H1 (cell line): ENCODE measurements at regions not wholly inside any gene's neighbourhood (a gene's known extent, or its start where the extent isn't known, plus 50 kb on each side); places are given as distances from the start of the nearest gene placed in this dataset.

Experiments
- CTCF ChIA-PET: fragments of 300-600 bp; sonication (Branson Sonifier 250); formaldehyde crosslinking; loops from one replicate; lab custom pipeline; 2021; ENCODE audit not compliant: partially characterized antibody; lab: Charles Lee
- POLR2A ChIA-PET: fragments of 300-600 bp; sonication (Branson Sonifier 250); formaldehyde crosslinking; loops from one replicate; lab custom pipeline; 2021; ENCODE audit warnings: inconsistent platforms; ENCODE audit not compliant: partially characterized antibody; lab: Charles Lee
- DNase-seq, 2 experiments: peaks; one replicate each; pipeline versions ENCODE4 v3.0.0 to v3.0.0-alpha.2; 2010 to 2022; ENCODE audit warnings: low spot score in 2 of 2, low read depth in 1 of 2, mixed read lengths in 1 of 2
- FAIRE-seq: peaks from 2 replicates; lab custom pipeline; 2011; peaks lifted over from hg19 to GRCh38; lab: Jason Lieb, UNC
- H2AFZ ChIP-seq: 2 replicates; pipeline ENCODE4 v1.8.1; 2012; ENCODE audit warnings: low read length, inconsistent platforms
- H2AK5ac ChIP-seq: 2 replicates; pipeline ENCODE4 v1.6.1; 2013; ENCODE audit warnings: low read depth, low read length
- H2BK120ac ChIP-seq: replicated peaks from 2 replicates; pipeline ENCODE3; 2013; ENCODE audit warnings: low read depth, low read length, inconsistent platforms
- H2BK12ac ChIP-seq: 2 replicates; pipeline ENCODE4 v1.6.1; 2013; ENCODE audit warnings: low read depth, low read length
- H2BK15ac ChIP-seq: 2 replicates; pipeline ENCODE4 v1.6.1; 2013; ENCODE audit warnings: low read length
- H2BK20ac ChIP-seq: 2 replicates; pipeline ENCODE4 v1.6.1; 2013; ENCODE audit warnings: low read length
- H2BK5ac ChIP-seq: 2 replicates; pipeline ENCODE4 v1.6.1; 2013; ENCODE audit warnings: low read depth, low read length
- H3K14ac ChIP-seq: 2 replicates; pipeline ENCODE4 v1.6.1; 2013; ENCODE audit warnings: inconsistent platforms; ENCODE audit not compliant: insufficient read length
- H3K18ac ChIP-seq: 2 replicates; pipeline ENCODE4 v1.6.1; 2013; ENCODE audit warnings: low read length; ENCODE audit errors: extremely low read depth
- H3K23ac ChIP-seq: 2 replicates; pipeline ENCODE4 v1.6.1; 2013; ENCODE audit warnings: inconsistent platforms; ENCODE audit not compliant: insufficient read length
- H3K23me2 ChIP-seq: 2 replicates; pipeline ENCODE4 v1.6.1; 2013; ENCODE audit warnings: low read depth, low read length
- H3K27ac ChIP-seq: 2 replicates; pipeline ENCODE4 v1.6.1; 2011; ENCODE audit warnings: low read depth, low read length, inconsistent platforms
- H3K27me3 ChIP-seq, 4 experiments: replicated peaks in 1 of 4; 1 replicate in 1 of 4; 2 replicates in 3 of 4; pipeline versions ENCODE4 v1.6.1 to v1.8.1; 2011 to 2013; ENCODE audit warnings: low read length in 3 of 4, mild to moderate bottlenecking in 3 of 4, inconsistent platforms in 2 of 4, mixed read lengths in 2 of 4, moderate library complexity in 1 of 4; ENCODE audit not compliant: control insufficient read depth in 3 of 4, insufficient read depth in 3 of 4; ENCODE audit errors: extremely low read depth in 1 of 4
- H3K36me3 ChIP-seq, 4 experiments: 2 replicates each; pipeline versions ENCODE4 v1.6.1 to v1.8.1; 2011 to 2013; ENCODE audit warnings: mild to moderate bottlenecking in 4 of 4, low read length in 3 of 4, moderate library complexity in 2 of 4, control low read depth in 1 of 4, inconsistent platforms in 1 of 4; ENCODE audit not compliant: insufficient read depth in 4 of 4, control insufficient read depth in 2 of 4
- H3K4ac ChIP-seq: replicated peaks from 2 replicates; pipeline ENCODE3; 2013; ENCODE audit warnings: low read length, low read depth, mixed read lengths, inconsistent platforms; ENCODE audit not compliant: insufficient read length
- H3K4me1 ChIP-seq, 4 experiments: replicated peaks in 1 of 4; 1 replicate in 1 of 4; 2 replicates in 3 of 4; pipeline versions ENCODE4 v1.6.1 to v1.8.1; 2011 to 2013; ENCODE audit warnings: low read length in 3 of 4, inconsistent platforms in 2 of 4, mixed read lengths in 1 of 4; ENCODE audit not compliant: insufficient read depth in 4 of 4, control insufficient read depth in 3 of 4
- H3K4me2 ChIP-seq, 2 experiments: 2 replicates each; pipeline versions ENCODE4 v1.6.1 to v1.8.1; 2011 to 2013; ENCODE audit warnings: low read depth in 2 of 2, low read length in 2 of 2, control low read depth in 1 of 2, inconsistent platforms in 1 of 2, mild to moderate bottlenecking in 1 of 2; ENCODE audit not compliant: insufficient read depth in 1 of 2
- H3K4me3 ChIP-seq, 4 experiments: fragments of 200-600, 300-600 bp in 1 of 4; sonication (generic), shearing (Covaris generic), sonication (Bioruptor Twin) in 1 of 4; 2 replicates each; pipeline versions ENCODE4 v1.5.1 to v1.8.1; 2011 to 2016; ENCODE audit warnings: low read length in 4 of 4, low read depth in 3 of 4, control low read depth in 2 of 4, inconsistent platforms in 2 of 4, mild to moderate bottlenecking in 2 of 4, mixed read lengths in 1 of 4, moderate library complexity in 1 of 4; ENCODE audit not compliant: insufficient read depth in 2 of 4; ENCODE audit errors: extremely low read depth in 1 of 4
- H3K56ac ChIP-seq: replicated peaks from 2 replicates; pipeline ENCODE3; 2013; ENCODE audit warnings: low read depth, mild to moderate bottlenecking, mixed read lengths, low read length, inconsistent platforms; ENCODE audit not compliant: insufficient read length
- H3K79me1 ChIP-seq: 2 replicates; pipeline ENCODE4 v1.6.1; 2013; ENCODE audit warnings: low read depth, low read length, control low read depth
- H3K79me2 ChIP-seq, 2 experiments: 2 replicates each; pipeline versions ENCODE4 v1.6.1 to v1.8.1; 2012 to 2013; ENCODE audit warnings: low read length in 2 of 2, mild to moderate bottlenecking in 2 of 2, inconsistent platforms in 1 of 2; ENCODE audit not compliant: insufficient read depth in 2 of 2, control insufficient read depth in 1 of 2
- H3K9ac ChIP-seq, 4 experiments: replicated peaks in 1 of 4; 1 replicate in 1 of 4; 2 replicates in 3 of 4; pipeline versions ENCODE4 v1.6.1 to v1.8.1; 2011 to 2013; ENCODE audit warnings: low read depth in 3 of 4, low read length in 3 of 4, control low read depth in 2 of 4, mild to moderate bottlenecking in 2 of 4, moderate library complexity in 2 of 4, inconsistent platforms in 1 of 4; ENCODE audit errors: extremely low read depth in 1 of 4
- H3K9me3 ChIP-seq, 2 experiments: 2 replicates each; pipeline versions ENCODE4 v1.6.1 to v1.8.1; 2012 to 2013; ENCODE audit warnings: mild to moderate bottlenecking in 2 of 2, moderate library complexity in 2 of 2, control low read depth in 1 of 2, inconsistent platforms in 1 of 2, low read depth in 1 of 2, low read length in 1 of 2, mixed read lengths in 1 of 2; ENCODE audit not compliant: insufficient read depth in 2 of 2
- H4K20me1 ChIP-seq, 2 experiments: replicated peaks in 1 of 2; 2 replicates each; pipeline versions ENCODE3 to v1.8.1; 2011 to 2013; ENCODE audit warnings: inconsistent platforms in 2 of 2, low read length in 2 of 2, mild to moderate bottlenecking in 1 of 2; ENCODE audit not compliant: insufficient read depth in 2 of 2, control insufficient read depth in 1 of 2
- H4K5ac ChIP-seq: 2 replicates; pipeline ENCODE4 v1.6.1; 2013; ENCODE audit warnings: low read length, low read depth, mixed read lengths, inconsistent platforms; ENCODE audit not compliant: insufficient read length
- H4K8ac ChIP-seq: 2 replicates; pipeline ENCODE4 v1.8.0; 2013; ENCODE audit warnings: mild to moderate bottlenecking, moderate library complexity, low read length, inconsistent platforms; ENCODE audit not compliant: insufficient read depth; ENCODE audit errors: extremely low read depth
- H4K91ac ChIP-seq: replicated peaks from 2 replicates; pipeline ENCODE3; 2013; ENCODE audit warnings: low read length, mixed read lengths, inconsistent platforms; ENCODE audit not compliant: insufficient read length
- ATF2 ChIP-seq: IDR thresholded peaks from 2 replicates; pipeline ENCODE4 v1.6.1; 2012; ENCODE audit warnings: low read length, inconsistent platforms
- ATF3 ChIP-seq: IDR thresholded peaks from 2 replicates; pipeline ENCODE4 v1.6.1; 2011; ENCODE audit warnings: low read depth, mild to moderate bottlenecking, low read length; ENCODE audit not compliant: insufficient read depth
- BACH1 ChIP-seq: IDR thresholded peaks from 2 replicates; pipeline ENCODE4 v1.6.1; 2012; ENCODE audit warnings: low read length, improper control_type of control experiment
- CREB1 ChIP-seq: IDR thresholded peaks from 2 replicates; pipeline ENCODE4 v1.6.1; 2012; ENCODE audit warnings: inconsistent platforms
- CTBP2 ChIP-seq: IDR thresholded peaks from 2 replicates; pipeline ENCODE4 v1.7.0; 2011; ENCODE audit warnings: borderline replicate concordance, mild to moderate bottlenecking, moderate library complexity, mixed read lengths, low read length; ENCODE audit not compliant: insufficient read depth, insufficient read length
- JUN ChIP-seq: IDR thresholded peaks from 2 replicates; pipeline ENCODE4 v1.6.1; 2011; ENCODE audit warnings: low read depth, mild to moderate bottlenecking, improper control_type of control experiment, low read length
- KDM1A ChIP-seq: fragments of 200-600, 300-600 bp; sonication (generic); IDR thresholded peaks from 2 replicates; pipeline ENCODE4 v1.7.1; 2016; ENCODE audit warnings: mild to moderate bottlenecking, low read length, borderline replicate concordance
- KDM4A ChIP-seq: IDR thresholded peaks from one replicate; pipeline ENCODE4 v1.7.1; 2012; ENCODE audit warnings: low read depth, mild to moderate bottlenecking, moderate library complexity, low read length, inconsistent platforms; ENCODE audit not compliant: severe bottlenecking
- NANOG ChIP-seq: IDR thresholded peaks from 2 replicates; pipeline ENCODE4 v1.6.1; 2011; ENCODE audit warnings: low read length, low read depth, mild to moderate bottlenecking, inconsistent platforms; ENCODE audit not compliant: insufficient read depth, poor library complexity, severe bottlenecking
- SIRT6 ChIP-seq: IDR thresholded peaks from one replicate; pipeline ENCODE4 v1.7.1; 2012; ENCODE audit warnings: low read length, inconsistent platforms
- TAF7 ChIP-seq: optimal IDR thresholded peaks from 2 replicates; pipeline ENCODE3; 2011; ENCODE audit warnings: low read depth, mild to moderate bottlenecking, inconsistent platforms, low read length, moderate library complexity, borderline replicate concordance
- ZNF274 ChIP-seq: IDR thresholded peaks from 2 replicates; pipeline ENCODE4 v1.7.0; 2012; ENCODE audit warnings: low read length, borderline replicate concordance; ENCODE audit errors: extremely low read depth
- WGBS, 2 experiments: shearing (Covaris generic) in 1 of 2; methylation state at CpG; one replicate each; pipeline versions ENCODE4 v1.1.6 to v1.1.7; 2013 to 2015; ENCODE audit warnings: low lambda C conversion rate in 2 of 2, mixed read lengths in 2 of 2, inconsistent platforms in 1 of 2, low coverage in 1 of 2, missing lambda C conversion rate in 1 of 2; ENCODE audit not compliant: insufficient replicate concordance in 2 of 2, insufficient coverage in 1 of 2, insufficient read length in 1 of 2; ENCODE audit errors: extremely low coverage in 1 of 2, missing lambda C conversion rate in 1 of 2; 5-methylcytosine and 5-hydroxymethylcytosine counted together

GRCh38 chr21:28804089-28804670, 188.5 kb downstream of the LTN1 start:
- no peak overlapping the region for H3K4ac ChIP-seq
- no peaks in the 10 kb centered on the region for H3K9me3 ChIP-seq
- H3K79me2 ChIP-seq, result no peaks in the 10 kb centered on the region
- no peak overlapping the region for H2BK5ac ChIP-seq
- POLR2A ChIA-PET, result no interaction called here
- CTCF ChIA-PET, result no interaction called here
- no peak overlapping the region for H3K23ac ChIP-seq
- H3K4me2 ChIP-seq, result no peak overlapping the region
- H2BK120ac ChIP-seq, result no peak overlapping the region
- no peak overlapping the region for H4K8ac ChIP-seq
- no peak overlapping the region for H4K91ac ChIP-seq
- 98% methylated on average over 3 of the region's 3 CpGs; no CpG with 5 or more reads in 1 of the 2 experiments for WGBS, 2 experiments
- no peaks in the 10 kb centered on the region for H4K20me1 ChIP-seq
- H2AK5ac ChIP-seq, result no peak overlapping the region
- H3K14ac ChIP-seq, result no peak overlapping the region
- H3K79me1 ChIP-seq, result no peaks in the 10 kb centered on the region
- H3K4me3 ChIP-seq, result no peak overlapping the region
- H3K4me1 ChIP-seq, result peaks cover 0 to 3% (median 0%) of the 10 kb centered on the region in 4 experiments; a peak in 1 of 7 replicates
- H3K36me3 ChIP-seq, result no peaks in the 10 kb centered on the region
- H2BK20ac ChIP-seq, result no peak overlapping the region
- no peak for FAIRE-seq
- H3K27ac ChIP-seq, result no peak overlapping the region
- no peak overlapping the region for H3K56ac ChIP-seq
- no peaks in the 10 kb centered on the region for H3K27me3 ChIP-seq
- H2BK12ac ChIP-seq, result no peak overlapping the region
- no peak overlapping the region for H3K18ac ChIP-seq
- DNase-seq, result no peak
- no peaks in the 10 kb centered on the region for H3K23me2 ChIP-seq
- H3K9ac ChIP-seq, result no peak overlapping the region
- H2AFZ ChIP-seq, result no peak overlapping the region
- H4K5ac ChIP-seq, result no peak overlapping the region
- no peak overlapping the region for H2BK15ac ChIP-seq
- no peak for TF ChIP-seq SIRT6
- TF ChIP-seq KDM4A, result no peak
- no peak for TF ChIP-seq KDM1A
- no peak for TF ChIP-seq ATF2
- no peak for TF ChIP-seq CTBP2
- no peak for TF ChIP-seq ATF3
- no peak for TF ChIP-seq TAF7
- no peak for TF ChIP-seq CREB1
- no peak for TF ChIP-seq BACH1
- TF ChIP-seq NANOG, result no peak
- no peak for TF ChIP-seq ZNF274
- no peak for TF ChIP-seq JUN
